SK-N-SH (cell line): ENCODE measurements at regions not wholly inside any gene's neighbourhood (a gene's known extent, or its start where the extent isn't known, plus 50 kb on each side); places are given as distances from the start of the nearest gene placed in this dataset.

Experiments
- CTCF ChIA-PET: fragments of 300-600, 350-600 bp; formaldehyde crosslinking; extraction: SDS; loops from one replicate; lab custom pipeline; 2021; lab: Yijun Ruan, JAX
- POLR2A ChIA-PET: fragments of 350-600 bp; sonication (Branson Sonifier 250); formaldehyde crosslinking; extraction: SDS; loops from one replicate; lab custom pipeline; 2020; ENCODE audit warnings: antibody characterized with exemption, inconsistent platforms; lab: Yijun Ruan, JAX
- DNase-seq: peaks from one replicate; pipeline ENCODE4 v3.0.0; 2012
- H2AFZ ChIP-seq: fragments of 200-600 bp; sonication (generic); 2 replicates; pipeline ENCODE4 v1.8.1; 2016; ENCODE audit warnings: antibody characterized with exemption, mild to moderate bottlenecking, low read depth
- H3F3A ChIP-seq: fragments of 200-600 bp; sonication (generic); replicated peaks from 2 replicates; pipeline ENCODE3; 2016; ENCODE audit warnings: antibody characterized with exemption, mild to moderate bottlenecking; ENCODE audit not compliant: insufficient read depth
- H3K27ac ChIP-seq, 2 experiments: fragments of 200-500 bp in 1 of 2; fragments of 200-600 bp in 1 of 2; sonication (Bioruptor generic) in 1 of 2; sonication (generic), shearing (Covaris generic) in 1 of 2; 2 replicates each; pipeline versions ENCODE4 v1.5.1 to v1.6.1; 2014 to 2016; ENCODE audit warnings: low read depth in 2 of 2, inconsistent platforms in 1 of 2, low read length in 1 of 2, mild to moderate bottlenecking in 1 of 2, mixed read lengths in 1 of 2
- H3K27me3 ChIP-seq: fragments of 200-600 bp; sonication (generic), shearing (Covaris generic); 2 replicates; pipeline ENCODE4 v1.6.1; 2016; ENCODE audit warnings: mixed run types; ENCODE audit not compliant: insufficient read depth
- H3K36me3 ChIP-seq, 2 experiments: fragments of 200-500 bp in 1 of 2; fragments of 200-600 bp in 1 of 2; sonication (Bioruptor generic) in 1 of 2; sonication (generic) in 1 of 2; replicated peaks in 1 of 2; 2 replicates each; pipeline versions ENCODE3 to v1.5.1; 2014 to 2016; ENCODE audit warnings: low read length in 1 of 2, mild to moderate bottlenecking in 1 of 2; ENCODE audit not compliant: insufficient read depth in 2 of 2, control insufficient read depth in 1 of 2
- H3K4me1 ChIP-seq, 2 experiments: fragments of 200-500 bp in 1 of 2; fragments of 200-600 bp in 1 of 2; sonication (Bioruptor generic) in 1 of 2; sonication (generic), shearing (Covaris generic) in 1 of 2; 2 replicates each; pipeline versions ENCODE4 v1.5.1 to v1.6.1; 2014 to 2016; ENCODE audit warnings: low read depth in 1 of 2, low read length in 1 of 2, mixed run types in 1 of 2; ENCODE audit not compliant: insufficient read depth in 2 of 2, control insufficient read depth in 1 of 2
- H3K4me2 ChIP-seq: fragments of 200-600 bp; sonication (generic), shearing (Covaris generic); 2 replicates; pipeline ENCODE4 v1.6.1; 2017; ENCODE audit warnings: mixed run types
- H3K4me3 ChIP-seq, 2 experiments: fragments of 200-500 bp in 1 of 2; fragments of 200-600 bp in 1 of 2; sonication (Bioruptor generic) in 1 of 2; sonication (generic), shearing (Covaris generic) in 1 of 2; 2 replicates each; pipeline versions ENCODE4 v1.5.1 to v1.8.1; 2014 to 2016; ENCODE audit warnings: low read depth in 2 of 2, inconsistent platforms in 1 of 2, low read length in 1 of 2, mild to moderate bottlenecking in 1 of 2, mixed read lengths in 1 of 2, moderate library complexity in 1 of 2
- H3K79me2 ChIP-seq: fragments of 200-600 bp; sonication (generic); 2 replicates; pipeline ENCODE4 v1.8.1; 2017; ENCODE audit warnings: mild to moderate bottlenecking; ENCODE audit not compliant: insufficient read depth
- H3K9ac ChIP-seq: fragments of 200-600 bp; sonication (generic); 2 replicates; pipeline ENCODE4 v1.6.1; 2017; ENCODE audit warnings: mixed run types
- H3K9me2 ChIP-seq: fragments of 200-600 bp; sonication (generic); 2 replicates; pipeline ENCODE4 v1.6.1; 2017; ENCODE audit warnings: mixed run types
- H3K9me3 ChIP-seq: fragments of 200-600 bp; sonication (generic); 2 replicates; pipeline ENCODE4 v1.6.1; 2017; ENCODE audit warnings: mixed run types, mild to moderate bottlenecking, moderate library complexity
- H4K20me1 ChIP-seq: fragments of 200-600 bp; sonication (generic); 2 replicates; pipeline ENCODE4 v1.6.1; 2017; ENCODE audit warnings: mild to moderate bottlenecking, mixed run types; ENCODE audit not compliant: insufficient read depth
- CTCF ChIP-seq: fragments of 200-600 bp; sonication (generic); IDR thresholded peaks from 2 replicates; pipeline ENCODE4 v1.6.1; 2017; ENCODE audit warnings: antibody characterized with exemption, mild to moderate bottlenecking, moderate library complexity
- ELF1 ChIP-seq: IDR thresholded peaks from 2 replicates; pipeline ENCODE4 v1.4.0; 2012
- EP300 ChIP-seq, 2 experiments: IDR thresholded peaks; 2 replicates each; pipeline versions ENCODE4 v1.4.0 to v1.6.1; 2012; ENCODE audit warnings: borderline replicate concordance in 1 of 2, low read depth in 1 of 2, low read length in 1 of 2
- FOXM1 ChIP-seq: IDR thresholded peaks from 2 replicates; pipeline ENCODE4 v1.4.0; 2012; ENCODE audit warnings: low read depth, mild to moderate bottlenecking
- GATA2 ChIP-seq: sonication (generic); formaldehyde crosslinking; IDR thresholded peaks from 2 replicates; pipeline ENCODE4 v1.5.0; 2020; ENCODE audit warnings: mild to moderate bottlenecking, missing genetic modification reagents
- JUND ChIP-seq: IDR thresholded peaks from 2 replicates; pipeline ENCODE4 v1.4.0; 2012
- MAX ChIP-seq: IDR thresholded peaks from 2 replicates; pipeline ENCODE4 v1.4.0; 2012; ENCODE audit warnings: low read depth
- MEF2A ChIP-seq: IDR thresholded peaks from 2 replicates; pipeline ENCODE4 v1.4.0; 2012; ENCODE audit warnings: low read depth, borderline replicate concordance
- POLR2AphosphoS5 ChIP-seq: IDR thresholded peaks from 2 replicates; pipeline ENCODE4 v1.6.1; 2012; ENCODE audit warnings: low read depth, low read length
- RCOR1 ChIP-seq: fragments of 150-350 bp; IDR thresholded peaks from 2 replicates; pipeline ENCODE4 v1.6.1; 2017; ENCODE audit warnings: antibody characterized with exemption, low read length
- REST ChIP-seq: IDR thresholded peaks from 2 replicates; pipeline ENCODE4 v1.6.1; 2012; ENCODE audit warnings: mild to moderate bottlenecking, low read depth, low read length, moderate library complexity
- SIN3A ChIP-seq: IDR thresholded peaks from 2 replicates; pipeline ENCODE4 v1.6.1; 2012; ENCODE audit warnings: low read depth, mild to moderate bottlenecking, low read length, moderate library complexity, borderline replicate concordance
- SMC3 ChIP-seq: IDR thresholded peaks from 2 replicates; pipeline ENCODE4 v1.6.1; 2012; ENCODE audit warnings: low read depth, low read length, improper control_type of control experiment
- TAF1 ChIP-seq: IDR thresholded peaks from 2 replicates; pipeline ENCODE4 v1.6.1; 2012; ENCODE audit warnings: low read depth, mild to moderate bottlenecking, low read length, moderate library complexity, borderline replicate concordance
- USF2 ChIP-seq: fragments of 150-350 bp; IDR thresholded peaks from 2 replicates; pipeline ENCODE4 v1.6.1; 2017; ENCODE audit warnings: antibody characterized with exemption, low read length, low read depth, borderline replicate concordance
- YY1 ChIP-seq: IDR thresholded peaks from 2 replicates; pipeline ENCODE4 v1.4.0; 2012; ENCODE audit warnings: low read depth, mild to moderate bottlenecking
- ZBTB33 ChIP-seq: IDR thresholded peaks from 2 replicates; pipeline ENCODE4 v1.4.0; 2012; ENCODE audit warnings: low read depth, borderline replicate concordance
- WGBS: methylation state at CpG from one replicate; pipeline ENCODE4 v1.1.6; 2017; ENCODE audit warnings: low lambda C conversion rate; 5-methylcytosine and 5-hydroxymethylcytosine counted together

- no peak for TF ChIP-seq GATA2 (CRISPR knock-in tag)
- no peak for TF ChIP-seq ELF1
- TF ChIP-seq SIN3A: no peak
These were observed 668.9 kb downstream of the SLC6A15 start (continued) for GRCh38 chr12:84243686-84244085.

- Histone ChIP-seq H3K4me3 (no peak overlapping the region), H3F3A (no peaks in the 10 kb centered on the region), H3K9me3 (no peaks in the 10 kb centered on the region), H3K9me2 (no peaks in the 10 kb centered on the region; the same call in 1 of the 2 replicates), H3K27ac (no peak overlapping the region), H3K4me1 (no peaks in the 10 kb centered on the region; a peak in 1 of 4 replicates), H3K9ac (no peak overlapping the region), H2AFZ (no peak overlapping the region), H3K36me3 (no peaks in the 10 kb centered on the region), H3K79me2 (no peaks in the 10 kb centered on the region), H4K20me1 (no peaks in the 10 kb centered on the region), H3K27me3 (no peaks in the 10 kb centered on the region), H3K4me2 (no peak overlapping the region)
- no peak for DNase-seq
- ChIA-PET POLR2A (no interaction called here), CTCF (no interaction called here)
- 93% methylated on average over 3 of the region's 3 CpGs for WGBS
- TF ChIP-seq MEF2A (no peak), FOXM1 (no peak), ZBTB33 (no peak), MAX (no peak), SMC3 (no peak), EP300 (IDR thresholded peaks at IDR 0.05; ENCODE audit: borderline replicate concordance in 1 of 2, low read depth in 1 of 2, low read length in 1 of 2) (no peak), CTCF (no peak), REST (no peak), TAF1 (no peak), RCOR1 (no peak), USF2 (no peak), JUND (no peak), YY1 (no peak), GATA2 (CRISPR knock-in tag) (no peak), POLR2AphosphoS5 (no peak)
These were observed 689.8 kb downstream of the SLC6A15 start for GRCh38 chr12:84222841-84223240.
